ENCODE measurements at regions not wholly inside any gene's neighbourhood (a gene's known extent, or its start where the extent isn't known, plus 50 kb on each side); places are given as distances from the start of the nearest gene placed in this dataset.
A peak's percentile ranks its signal among the peaks of the same experiment; 100 is the strongest.

GRCh38 chrX:150182161-150182560 lies 181.0 kb upstream of the MAMLD1 start:
- peak; percentile 46 for DNase-seq (ENCODE audit: extremely low spot score, unreplicated experiment)
- no peak overlapping the region for H3K4me3 Mint-ChIP-seq (ENCODE audit: unreplicated experiment)
- H3K27ac Mint-ChIP-seq (ENCODE audit: unreplicated experiment), result no peak overlapping the region
- H3K4me1 Mint-ChIP-seq (ENCODE audit: unreplicated experiment), result peaks cover 15% of the 10 kb centered on the region
- no peaks in the 10 kb centered on the region for H3K27me3 Mint-ChIP-seq (ENCODE audit: unreplicated experiment)
- H3K9me3 Mint-ChIP-seq (ENCODE audit: unreplicated experiment), result peaks cover 18% of the 10 kb centered on the region
- peaks cover 2% of the 10 kb centered on the region for H3K36me3 Mint-ChIP-seq (ENCODE audit: unreplicated experiment)
- no peak for TF ChIP-seq CTCF (IDR thresholded peaks at IDR 0.05)

- Mint-ChIP-seq H3K36me3 (ENCODE audit: unreplicated experiment) (no peaks in the 10 kb centered on the region), H3K4me1 (ENCODE audit: unreplicated experiment) (peaks cover 15% of the 10 kb centered on the region), H3K27me3 (ENCODE audit: unreplicated experiment) (no peaks in the 10 kb centered on the region), H3K27ac (ENCODE audit: unreplicated experiment) (peak overlapping the region; percentile 4), H3K9me3 (ENCODE audit: unreplicated experiment) (peaks cover 3% of the 10 kb centered on the region), H3K4me3 (ENCODE audit: unreplicated experiment) (peak overlapping the region; percentile 44)
- no peak for DNase-seq (ENCODE audit: extremely low spot score, unreplicated experiment)
- TF ChIP-seq CTCF (IDR thresholded peaks at IDR 0.05), result no peak
Measured at GRCh38 chrX:150184491-150184890, 178.6 kb upstream of the MAMLD1 start.

- Mint-ChIP-seq H3K9me3 (ENCODE audit: unreplicated experiment) (no peaks in the 10 kb centered on the region), H3K27ac (ENCODE audit: unreplicated experiment) (no peak overlapping the region), H3K4me3 (ENCODE audit: unreplicated experiment) (no peak overlapping the region), H3K27me3 (ENCODE audit: unreplicated experiment) (no peaks in the 10 kb centered on the region), H3K4me1 (ENCODE audit: unreplicated experiment) (peaks cover 15% of the 10 kb centered on the region), H3K36me3 (ENCODE audit: unreplicated experiment) (no peaks in the 10 kb centered on the region)
- DNase-seq (ENCODE audit: extremely low spot score, unreplicated experiment), result no peak
- TF ChIP-seq CTCF (IDR thresholded peaks at IDR 0.05), result no peak
Measured at GRCh38 chrX:150185766-150186165, 177.4 kb upstream of the MAMLD1 start.

- Mint-ChIP-seq H3K9me3 (ENCODE audit: unreplicated experiment) (no peaks in the 10 kb centered on the region), H3K27me3 (ENCODE audit: unreplicated experiment) (no peaks in the 10 kb centered on the region), H3K4me3 (ENCODE audit: unreplicated experiment) (no peak overlapping the region), H3K4me1 (ENCODE audit: unreplicated experiment) (no peaks in the 10 kb centered on the region), H3K27ac (ENCODE audit: unreplicated experiment) (no peak overlapping the region), H3K36me3 (ENCODE audit: unreplicated experiment) (no peaks in the 10 kb centered on the region)
- no peak for TF ChIP-seq CTCF (IDR thresholded peaks at IDR 0.05)
- DNase-seq (ENCODE audit: extremely low spot score, unreplicated experiment), result no peak
Measured at GRCh38 chrX:150192816-150193215, 170.3 kb upstream of the MAMLD1 start.

GRCh38 chrX:150196285-150196684 lies 166.8 kb upstream of the MAMLD1 start:
- H3K4me1 Mint-ChIP-seq (ENCODE audit: unreplicated experiment), result peaks cover 29% of the 10 kb centered on the region
- no peak overlapping the region for H3K27ac Mint-ChIP-seq (ENCODE audit: unreplicated experiment)
- DNase-seq (ENCODE audit: extremely low spot score, unreplicated experiment), result no peak
- H3K36me3 Mint-ChIP-seq (ENCODE audit: unreplicated experiment), result no peaks in the 10 kb centered on the region
- H3K9me3 Mint-ChIP-seq (ENCODE audit: unreplicated experiment), result peaks cover 1% of the 10 kb centered on the region
- H3K27me3 Mint-ChIP-seq (ENCODE audit: unreplicated experiment), result no peaks in the 10 kb centered on the region
- no peak for TF ChIP-seq CTCF (IDR thresholded peaks at IDR 0.05)
- H3K4me3 Mint-ChIP-seq (ENCODE audit: unreplicated experiment), result no peak overlapping the region
